HepG2 (cell line): ENCODE measurements at regions not wholly inside any gene's neighbourhood (a gene's known extent, or its start where the extent isn't known, plus 50 kb on each side); places are given as distances from the start of the nearest gene placed in this dataset.

ENCODE experiments used
- ATAC-seq: fragments of 200-7000 bp; cut with Tn5 transposase; 3 replicates; pipeline ENCODE4 v1.9.1; 2020; ENCODE audit warnings: mild to moderate bottlenecking, moderate library complexity
- BruUV-seq: library from RNA; stranded (reverse); fragments of 400-500 nt; replicated peaks from 2 replicates; lab custom pipeline; 2021; lab: Mats Ljungman, UMichigan
- CTCF ChIA-PET: fragments of 300-600 bp; formaldehyde crosslinking; extraction: SDS; loops from one replicate; lab custom pipeline; 2021; ENCODE audit warnings: low total read pairs, inconsistent platforms, low intra/inter-chr PET ratio; lab: Yijun Ruan, JAX
- POLR2A ChIA-PET: fragments of 350-600 bp; sonication (Branson Sonifier 250); formaldehyde crosslinking; loops from one replicate; lab custom pipeline; 2020; ENCODE audit warnings: antibody characterized with exemption, inconsistent platforms; lab: Yijun Ruan, JAX
- DNase-seq: peaks from one replicate; pipeline ENCODE4 v3.0.0-alpha.2; 2015; ENCODE audit warnings: low spot score
- FAIRE-seq: peaks from 3 replicates; lab custom pipeline; 2011; peaks lifted over from hg19 to GRCh38; lab: Jason Lieb, UNC
- H2AFZ ChIP-seq: one replicate; pipeline ENCODE4 v1.6.1; 2011; ENCODE audit warnings: low read length, inconsistent platforms
- H3K27ac ChIP-seq: fragments of 300-600 bp; 3 replicates; pipeline ENCODE4 v1.8.0; 2011; ENCODE audit warnings: mixed run types, mild to moderate bottlenecking, mixed read lengths, low read length, inconsistent platforms; ENCODE audit not compliant: insufficient read depth; ENCODE audit errors: extremely low read length
- H3K27me3 ChIP-seq, 2 experiments: fragments of 200-600 bp in 1 of 2; 2 replicates in 1 of 2; 3 replicates in 1 of 2; pipeline versions ENCODE4 v1.6.0 to v1.8.0; 2011; ENCODE audit warnings: low read length in 2 of 2, mild to moderate bottlenecking in 2 of 2, moderate library complexity in 2 of 2, inconsistent platforms in 1 of 2; ENCODE audit not compliant: insufficient read depth in 2 of 2, control insufficient read depth in 1 of 2
- H3K36me3 ChIP-seq, 2 experiments: fragments of 200-600 bp in 1 of 2; replicated peaks in 1 of 2; 2 replicates in 1 of 2; 3 replicates in 1 of 2; pipeline versions ENCODE4 v1.5.1 to v1.8.0; 2011; ENCODE audit warnings: low read length in 2 of 2, inconsistent platforms in 1 of 2; ENCODE audit not compliant: insufficient read depth in 2 of 2, control insufficient read depth in 1 of 2
- H3K4me1 ChIP-seq: 2 replicates; pipeline ENCODE4 v1.5.1; 2012; ENCODE audit warnings: low read length, inconsistent platforms; ENCODE audit not compliant: insufficient read depth
- H3K4me2 ChIP-seq: 2 replicates; pipeline ENCODE4 v1.6.0; 2011; ENCODE audit warnings: low read depth, low read length, inconsistent platforms
- H3K4me3 ChIP-seq, 3 experiments: fragments of 200-600 bp in 1 of 3; sonication (generic), shearing (Covaris generic) in 1 of 3; replicated peaks in 1 of 3; 2 replicates each; pipeline ENCODE4 v1.5.1; 2011 to 2016; ENCODE audit warnings: low read length in 3 of 3, inconsistent platforms in 2 of 3, low read depth in 2 of 3, mild to moderate bottlenecking in 2 of 3, control low read depth in 1 of 3, mixed read lengths in 1 of 3; ENCODE audit not compliant: insufficient read depth in 1 of 3
- H3K79me2 ChIP-seq: one replicate; pipeline ENCODE4 v1.6.1; 2011; ENCODE audit warnings: low read length, inconsistent platforms; ENCODE audit not compliant: insufficient read depth
- H3K9ac ChIP-seq: 2 replicates; pipeline ENCODE4 v1.6.0; 2011; ENCODE audit warnings: mild to moderate bottlenecking, low read depth, low read length, inconsistent platforms; ENCODE audit not compliant: insufficient read depth
- H3K9me3 ChIP-seq: 2 replicates; pipeline ENCODE4 v1.5.1; 2012; ENCODE audit warnings: mild to moderate bottlenecking, low read length
- H4K20me1 ChIP-seq: 2 replicates; pipeline ENCODE4 v1.6.0; 2011; ENCODE audit warnings: inconsistent platforms, mild to moderate bottlenecking, low read length, moderate library complexity; ENCODE audit not compliant: insufficient read depth
- CTCF ChIP-seq: sonication (generic); formaldehyde crosslinking; IDR thresholded peaks from 2 replicates; pipeline ENCODE4 v1.5.0; 2020; ENCODE audit warnings: mild to moderate bottlenecking, missing genetic modification reagents, moderate library complexity
- MAX ChIP-seq: IDR thresholded peaks from 2 replicates; pipeline ENCODE4 v1.6.1; 2012; ENCODE audit warnings: inconsistent platforms
- MTA3 ChIP-seq: sonication (generic); formaldehyde crosslinking; IDR thresholded peaks from 2 replicates; pipeline ENCODE4 v1.4.0; 2020; ENCODE audit warnings: missing genetic modification reagents
- MZF1 ChIP-seq: sonication (generic); formaldehyde crosslinking; IDR thresholded peaks from 2 replicates; pipeline ENCODE4 v1.8.1; 2023; ENCODE audit warnings: mild to moderate bottlenecking, missing genetic modification reagents, borderline replicate concordance
- RAD51 ChIP-seq: fragments of 450-650 bp; IDR thresholded peaks from 2 replicates; pipeline ENCODE4 v1.6.1; 2016; ENCODE audit warnings: borderline replicate concordance
- REPIN1 ChIP-seq: sonication (generic); formaldehyde crosslinking; IDR thresholded peaks from 2 replicates; pipeline ENCODE4 v1.8.0; 2022; ENCODE audit warnings: missing genetic modification reagents, low read depth, mild to moderate bottlenecking, borderline replicate concordance
- STAG1 ChIP-seq: sonication (generic); formaldehyde crosslinking; IDR thresholded peaks from 2 replicates; pipeline ENCODE4 v1.4.0; 2020; ENCODE audit warnings: missing genetic modification reagents
- TMF1 ChIP-seq: sonication (generic); formaldehyde crosslinking; IDR thresholded peaks from 2 replicates; pipeline ENCODE4 v1.8.1; 2022; ENCODE audit warnings: low read depth, missing genetic modification reagents
- ZNF558 ChIP-seq: sonication (generic); formaldehyde crosslinking; IDR thresholded peaks from 2 replicates; pipeline ENCODE4 v1.9.0; 2022; ENCODE audit warnings: mild to moderate bottlenecking, missing genetic modification reagents, borderline replicate concordance
- in situ Hi-C: cut with HindIII; loops from 2 replicates; pipeline ENCODE4 v1.10.0; 2017; ENCODE audit warnings: low pct_unique_long_range_greater_than_20kb; ENCODE audit not compliant: extremely low pct_ligation_motif_present
- intact Hi-C: fragments of 100-400 bp; cut with micrococcal nuclease; formaldehyde crosslinking; loops from one replicate; pipeline ENCODE4 v1.10.0; 2022; ENCODE audit not compliant: unreplicated experiment
- TF ChIP-seq, protein P1 (sequence below): sonication (generic); formaldehyde crosslinking; conservative IDR thresholded peaks from 2 replicates; pipeline ENCODE4 v1.4.0; 2020; ENCODE audit warnings: missing genetic modification reagents
- TF ChIP-seq, protein P2 (sequence below): sonication (generic); formaldehyde crosslinking; IDR thresholded peaks from 2 replicates; pipeline ENCODE4 v1.4.0; 2020; ENCODE audit warnings: mild to moderate bottlenecking, missing genetic modification reagents

DNA sequence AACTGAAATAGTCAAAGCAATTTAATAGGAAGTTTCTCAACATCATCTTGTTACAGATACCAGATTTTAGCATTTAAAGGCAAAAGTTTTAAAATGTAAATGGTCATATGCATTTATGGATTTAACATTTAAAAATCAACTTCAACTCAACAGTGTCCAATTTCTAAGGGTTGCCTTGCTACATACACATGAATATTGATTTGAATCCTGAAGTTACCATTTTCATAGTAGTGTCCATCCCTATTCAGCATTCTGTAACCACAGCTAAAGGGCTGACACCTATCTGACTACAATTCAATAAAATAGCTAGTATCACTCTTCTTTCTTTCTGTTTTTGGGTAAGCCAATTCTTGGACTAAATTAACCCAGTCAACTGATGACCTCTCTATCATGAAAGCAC is 164.0 kb upstream of the CFAP20DC start:
- FAIRE-seq = no peak
- in situ Hi-C loops = loop anchor here (25.0 kb wide), 1 partner anchor 648 kb away; no protein-coding TSS in a partner anchor

GRCh38 chr3:59212128-59212779 is 162.4 kb upstream of the CFAP20DC start:
- Histone ChIP-seq H3K9me3 (no peaks in the 10 kb centered on the region), H4K20me1 (no peaks in the 10 kb centered on the region), H3K36me3 (no peaks in the 10 kb centered on the region), H3K4me2 (no peak overlapping the region), H2AFZ (no peak overlapping the region), H3K9ac (no peak overlapping the region), H3K79me2 (no peaks in the 10 kb centered on the region), H3K27ac (no peak overlapping the region), H3K27me3 (peaks cover 0 to 3% of the 10 kb centered on the region in 2 experiments; a peak in 1 of 5 replicates), H3K4me1 (no peaks in the 10 kb centered on the region), H3K4me3 (no peak overlapping the region)
- BruUV-seq = no TSS peak
- TF ChIP-seq STAG1 (CRISPR knock-in tag) = peak; percentile 58
- peak; percentile 65 for TF ChIP-seq CTCF (CRISPR knock-in tag)
- TF ChIP-seq TMF1 (CRISPR knock-in tag) = no peak
- no peak for TF ChIP-seq MAX
- TF ChIP-seq, protein P1, sequence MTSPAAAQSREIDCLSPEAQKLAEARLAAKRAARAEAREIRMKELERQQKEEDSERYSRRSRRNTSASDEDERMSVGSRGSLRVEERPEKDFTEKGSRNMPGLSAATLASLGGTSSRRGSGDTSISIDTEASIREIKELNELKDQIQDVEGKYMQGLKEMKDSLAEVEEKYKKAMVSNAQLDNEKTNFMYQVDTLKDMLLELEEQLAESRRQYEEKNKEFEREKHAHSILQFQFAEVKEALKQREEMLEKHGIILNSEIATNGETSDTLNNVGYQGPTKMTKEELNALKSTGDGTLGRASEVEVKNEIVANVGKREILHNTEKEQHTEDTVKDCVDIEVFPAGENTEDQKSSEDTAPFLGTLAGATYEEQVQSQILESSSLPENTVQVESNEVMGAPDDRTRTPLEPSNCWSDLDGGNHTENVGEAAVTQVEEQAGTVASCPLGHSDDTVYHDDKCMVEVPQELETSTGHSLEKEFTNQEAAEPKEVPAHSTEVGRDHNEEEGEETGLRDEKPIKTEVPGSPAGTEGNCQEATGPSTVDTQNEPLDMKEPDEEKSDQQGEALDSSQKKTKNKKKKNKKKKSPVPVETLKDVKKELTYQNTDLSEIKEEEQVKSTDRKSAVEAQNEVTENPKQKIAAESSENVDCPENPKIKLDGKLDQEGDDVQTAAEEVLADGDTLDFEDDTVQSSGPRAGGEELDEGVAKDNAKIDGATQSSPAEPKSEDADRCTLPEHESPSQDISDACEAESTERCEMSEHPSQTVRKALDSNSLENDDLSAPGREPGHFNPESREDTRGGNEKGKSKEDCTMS (CRISPR knock-in tag) = no peak
- TF ChIP-seq, protein P2, sequence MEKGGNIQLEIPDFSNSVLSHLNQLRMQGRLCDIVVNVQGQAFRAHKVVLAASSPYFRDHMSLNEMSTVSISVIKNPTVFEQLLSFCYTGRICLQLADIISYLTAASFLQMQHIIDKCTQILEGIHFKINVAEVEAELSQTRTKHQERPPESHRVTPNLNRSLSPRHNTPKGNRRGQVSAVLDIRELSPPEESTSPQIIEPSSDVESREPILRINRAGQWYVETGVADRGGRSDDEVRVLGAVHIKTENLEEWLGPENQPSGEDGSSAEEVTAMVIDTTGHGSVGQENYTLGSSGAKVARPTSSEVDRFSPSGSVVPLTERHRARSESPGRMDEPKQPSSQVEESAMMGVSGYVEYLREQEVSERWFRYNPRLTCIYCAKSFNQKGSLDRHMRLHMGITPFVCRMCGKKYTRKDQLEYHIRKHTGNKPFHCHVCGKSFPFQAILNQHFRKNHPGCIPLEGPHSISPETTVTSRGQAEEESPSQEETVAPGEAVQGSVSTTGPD (CRISPR knock-in tag) = no peak
- in situ Hi-C loops (loop anchor here (25.0 kb wide), 1 partner anchor 650 kb away; no protein-coding TSS in a partner anchor), intact Hi-C loops (loop anchor here (10.0 kb wide), 1 partner anchor 363 kb away; no protein-coding TSS in a partner anchor)
- ChIA-PET POLR2A (no interaction called here), CTCF (interaction anchor here (1.8 kb wide), 1 partner anchor 645 kb away, joined by 9 read pairs; no protein-coding TSS in a partner anchor)
- peak; percentile 23 for FAIRE-seq
- DNase-seq = peak; percentile 26
- ATAC-seq = peak; percentile 81

More for the DNA sequence above, 164.0 kb upstream of the CFAP20DC start:
- no peak overlapping the region for H3K4me2 ChIP-seq
- BruUV-seq = no TSS peak
- H3K9ac ChIP-seq = no peak overlapping the region
- TF ChIP-seq REPIN1 (no peak), RAD51 (no peak), MZF1 (no peak), ZNF558 (CRISPR knock-in tag) (no peak), MTA3 (CRISPR knock-in tag) (no peak)
- TF ChIP-seq, all 625 proteins: peak for 0
- H3K9me3 ChIP-seq = no peaks in the 10 kb centered on the region
- H3K27ac ChIP-seq = no peak overlapping the region
- peaks cover 0 to 3% of the 10 kb centered on the region in 2 experiments; a peak in 1 of 5 replicates for H3K27me3 ChIP-seq
- no peaks in the 10 kb centered on the region for H4K20me1 ChIP-seq
- no peaks in the 10 kb centered on the region for H3K4me1 ChIP-seq
- no peak for ATAC-seq
- H3K4me3 ChIP-seq = no peak overlapping the region
- intact Hi-C loops = loop anchor here (10.0 kb wide), 1 partner anchor 361 kb away; no protein-coding TSS in a partner anchor
- no peak overlapping the region for H2AFZ ChIP-seq
- ChIA-PET POLR2A (no interaction called here), CTCF (no interaction called here)
- no peak for DNase-seq
- no peaks in the 10 kb centered on the region for H3K36me3 ChIP-seq
- H3K79me2 ChIP-seq = no peaks in the 10 kb centered on the region
